Neural crest cell (in vitro differentiated cells): ENCODE measurements at regions not wholly inside any gene's neighbourhood (a gene's known extent, or its start where the extent isn't known, plus 50 kb on each side); places are given as distances from the start of the nearest gene placed in this dataset.
A peak's percentile ranks its signal among the peaks of the same experiment; 100 is the strongest.

Source experiments
- DNase-seq: peaks from one replicate; pipeline ENCODE4 v3.0.0; 2021; ENCODE audit warnings: low read depth, mixed read lengths, low spot score
- H3K27ac Mint-ChIP-seq: one replicate; pipeline ENCODE4 v1.8.0; 2021; ENCODE audit warnings: mild to moderate bottlenecking, mixed read lengths; ENCODE audit not compliant: unreplicated experiment
- H3K27me3 Mint-ChIP-seq: 2 replicates; pipeline ENCODE4 v1.8.0; 2021; ENCODE audit warnings: low read depth, mild to moderate bottlenecking, mixed read lengths
- H3K36me3 Mint-ChIP-seq: 2 replicates; pipeline ENCODE4 v1.8.0; 2021; ENCODE audit warnings: low read depth, mild to moderate bottlenecking, mixed read lengths
- H3K4me1 Mint-ChIP-seq: 2 replicates; pipeline ENCODE4 v1.8.0; 2021; ENCODE audit warnings: mixed read lengths
- H3K4me3 Mint-ChIP-seq: one replicate; pipeline ENCODE4 v1.8.0; 2021; ENCODE audit warnings: mild to moderate bottlenecking, mixed read lengths
- H3K9me3 Mint-ChIP-seq: 2 replicates; pipeline ENCODE4 v1.8.0; 2021; ENCODE audit warnings: mixed read lengths
- TF ChIP-seq, protein P1 (sequence below): fragments of 200-600 bp; sonication (generic); conservative IDR thresholded peaks from 2 replicates; pipeline ENCODE4 v1.5.0; 2021; ENCODE audit warnings: antibody characterized with exemption, mild to moderate bottlenecking

DNA sequence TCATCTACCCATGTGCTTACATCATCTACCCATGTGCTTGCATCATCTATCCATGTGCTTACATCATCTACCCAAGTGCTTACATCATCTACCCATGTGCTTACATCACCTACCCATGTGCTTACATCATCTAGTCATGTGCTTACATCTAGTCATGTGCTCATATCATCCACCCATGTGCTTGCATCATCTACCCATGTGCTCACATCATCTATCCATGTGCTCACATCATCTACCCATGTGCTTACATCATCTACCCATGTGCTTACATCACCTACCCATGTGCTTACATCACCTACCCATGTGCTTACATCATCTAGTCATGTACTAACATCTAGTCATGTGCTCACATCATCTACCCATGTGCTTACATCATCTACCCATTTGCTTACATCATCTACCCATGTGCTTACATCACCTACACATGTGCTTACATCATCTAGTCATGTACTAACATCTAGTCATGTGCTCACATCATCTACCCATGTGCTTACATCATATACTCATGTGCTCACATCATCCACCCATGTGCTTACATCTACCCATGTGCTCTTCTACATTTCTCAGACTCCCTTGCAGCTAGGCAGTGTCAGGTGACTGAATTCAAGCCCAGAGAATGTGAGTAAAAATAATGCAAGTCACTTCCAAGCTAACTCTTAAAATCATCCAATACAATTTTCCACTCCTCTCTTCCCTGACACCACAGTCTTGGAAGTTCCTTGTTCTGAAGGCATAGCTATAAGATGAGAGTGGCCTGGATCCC, 196.8 kb downstream of the CBLN1 start:
- Mint-ChIP-seq H3K36me3 (no peaks in the 10 kb centered on the region), H3K27me3 (peaks cover 20% of the 10 kb centered on the region), H3K9me3 (peaks cover 13% of the 10 kb centered on the region), H3K27ac (no peak overlapping the region), H3K4me1 (no peaks in the 10 kb centered on the region), H3K4me3 (no peak overlapping the region)
- TF ChIP-seq, protein P1, sequence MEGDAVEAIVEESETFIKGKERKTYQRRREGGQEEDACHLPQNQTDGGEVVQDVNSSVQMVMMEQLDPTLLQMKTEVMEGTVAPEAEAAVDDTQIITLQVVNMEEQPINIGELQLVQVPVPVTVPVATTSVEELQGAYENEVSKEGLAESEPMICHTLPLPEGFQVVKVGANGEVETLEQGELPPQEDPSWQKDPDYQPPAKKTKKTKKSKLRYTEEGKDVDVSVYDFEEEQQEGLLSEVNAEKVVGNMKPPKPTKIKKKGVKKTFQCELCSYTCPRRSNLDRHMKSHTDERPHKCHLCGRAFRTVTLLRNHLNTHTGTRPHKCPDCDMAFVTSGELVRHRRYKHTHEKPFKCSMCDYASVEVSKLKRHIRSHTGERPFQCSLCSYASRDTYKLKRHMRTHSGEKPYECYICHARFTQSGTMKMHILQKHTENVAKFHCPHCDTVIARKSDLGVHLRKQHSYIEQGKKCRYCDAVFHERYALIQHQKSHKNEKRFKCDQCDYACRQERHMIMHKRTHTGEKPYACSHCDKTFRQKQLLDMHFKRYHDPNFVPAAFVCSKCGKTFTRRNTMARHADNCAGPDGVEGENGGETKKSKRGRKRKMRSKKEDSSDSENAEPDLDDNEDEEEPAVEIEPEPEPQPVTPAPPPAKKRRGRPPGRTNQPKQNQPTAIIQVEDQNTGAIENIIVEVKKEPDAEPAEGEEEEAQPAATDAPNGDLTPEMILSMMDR = no peak
- no peak for DNase-seq

DNA sequence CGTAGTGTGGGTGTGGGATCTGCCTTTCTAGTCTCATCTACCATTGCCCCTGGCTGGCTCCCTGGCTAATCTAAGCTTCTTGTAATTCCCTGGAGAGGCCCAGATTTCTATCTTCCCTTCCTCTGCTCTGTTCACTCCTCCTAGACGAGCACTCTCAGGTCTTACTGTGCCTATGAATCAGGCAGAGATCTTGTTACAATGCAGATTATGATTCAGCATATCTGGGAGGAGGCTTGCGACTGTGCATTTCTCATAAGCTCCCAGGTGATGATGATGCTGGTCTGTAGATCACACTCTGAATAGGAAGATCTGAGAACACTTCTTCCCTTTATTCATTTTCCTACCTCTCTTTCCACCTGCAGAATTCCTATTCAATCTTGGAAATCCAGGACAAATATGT, 200.1 kb downstream of the CBLN1 start:
- DNase-seq = no peak
- Mint-ChIP-seq H3K9me3 (peaks cover 17% of the 10 kb centered on the region), H3K36me3 (peaks cover 2% of the 10 kb centered on the region), H3K4me3 (no peak overlapping the region), H3K4me1 (no peaks in the 10 kb centered on the region), H3K27me3 (peaks cover 15% of the 10 kb centered on the region), H3K27ac (no peak overlapping the region)
- TF ChIP-seq, protein P1 = no peak

DNA sequence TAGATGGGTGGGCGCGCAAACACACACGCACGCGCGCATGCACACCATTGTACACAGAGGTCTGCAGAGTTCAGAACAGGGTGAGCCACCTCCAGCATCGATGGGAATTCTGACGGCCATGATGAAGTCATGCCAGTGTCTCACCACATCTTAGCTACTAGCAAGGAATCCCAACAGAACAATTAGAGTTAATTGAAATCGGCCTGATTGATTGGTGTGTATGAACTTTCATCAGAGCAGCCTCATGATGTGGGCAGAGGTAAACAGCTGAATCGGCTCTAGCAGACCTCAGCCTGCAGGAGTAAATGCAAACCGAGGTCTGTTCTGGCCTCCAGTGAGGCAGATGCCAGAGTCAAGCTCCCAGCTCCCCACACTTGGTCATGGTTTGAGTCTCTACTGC, 200.6 kb downstream of the CBLN1 start:
- Mint-ChIP-seq H3K36me3 (peaks cover 2% of the 10 kb centered on the region), H3K27ac (peak overlapping the region; percentile 31), H3K4me1 (no peaks in the 10 kb centered on the region), H3K27me3 (peaks cover 15% of the 10 kb centered on the region), H3K4me3 (no peak overlapping the region), H3K9me3 (peaks cover 17% of the 10 kb centered on the region)
- TF ChIP-seq, protein P1 = no peak
- no peak for DNase-seq

DNA sequence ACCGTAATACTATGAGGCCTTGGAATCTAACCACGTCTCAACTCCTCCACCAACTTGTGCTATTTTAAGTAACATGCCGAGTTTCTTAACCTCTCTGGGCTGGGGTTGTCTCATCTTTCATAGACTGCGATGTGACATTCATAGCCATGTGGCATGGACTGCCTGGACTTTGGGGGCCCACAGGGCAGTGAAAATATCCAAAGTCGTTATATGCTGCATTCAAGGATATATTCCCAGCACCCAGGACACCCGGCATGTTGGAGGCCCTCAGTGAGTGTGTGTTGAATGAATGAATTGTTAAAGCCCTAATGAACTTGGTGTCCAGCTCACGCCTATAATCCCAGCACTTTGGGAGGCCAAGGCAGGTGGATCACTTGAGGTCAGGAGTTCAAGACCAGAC, 203.1 kb downstream of the CBLN1 start:
- Mint-ChIP-seq H3K4me3 (no peak overlapping the region), H3K36me3 (peaks cover 2% of the 10 kb centered on the region), H3K4me1 (no peaks in the 10 kb centered on the region), H3K9me3 (peaks cover 7% of the 10 kb centered on the region), H3K27me3 (peaks cover 18% of the 10 kb centered on the region), H3K27ac (no peak overlapping the region)
- TF ChIP-seq, protein P1 = no peak
- DNase-seq = no peak

DNA sequence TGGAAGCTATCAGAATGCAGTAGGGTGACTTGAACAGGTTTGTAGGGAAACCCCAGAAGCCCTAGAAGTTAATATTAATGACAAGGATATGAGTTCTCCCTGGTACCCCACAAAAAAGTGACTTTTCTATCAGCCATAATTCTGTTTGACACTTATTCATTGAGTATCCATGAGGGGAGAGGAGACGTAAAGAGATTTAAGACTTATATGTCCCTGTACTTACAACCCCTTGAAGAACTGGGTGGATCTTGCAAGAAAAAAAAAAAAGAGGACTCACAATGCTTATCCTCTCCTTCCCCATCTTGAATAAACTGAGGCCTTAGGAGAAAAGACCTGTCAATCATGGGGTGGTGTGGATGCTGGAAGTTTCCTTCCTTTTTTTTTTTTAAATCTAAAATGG, 203.5 kb downstream of the CBLN1 start:
- Mint-ChIP-seq H3K27me3 (peaks cover 18% of the 10 kb centered on the region), H3K36me3 (peaks cover 2% of the 10 kb centered on the region), H3K4me3 (no peak overlapping the region), H3K9me3 (peaks cover 7% of the 10 kb centered on the region), H3K27ac (no peak overlapping the region), H3K4me1 (no peaks in the 10 kb centered on the region)
- no peak for DNase-seq
- TF ChIP-seq, protein P1 = no peak
